ENCODE measurements at regions not wholly inside any gene's neighbourhood (a gene's known extent, or its start where the extent isn't known, plus 50 kb on each side); places are given as distances from the start of the nearest gene placed in this dataset.

DNA sequence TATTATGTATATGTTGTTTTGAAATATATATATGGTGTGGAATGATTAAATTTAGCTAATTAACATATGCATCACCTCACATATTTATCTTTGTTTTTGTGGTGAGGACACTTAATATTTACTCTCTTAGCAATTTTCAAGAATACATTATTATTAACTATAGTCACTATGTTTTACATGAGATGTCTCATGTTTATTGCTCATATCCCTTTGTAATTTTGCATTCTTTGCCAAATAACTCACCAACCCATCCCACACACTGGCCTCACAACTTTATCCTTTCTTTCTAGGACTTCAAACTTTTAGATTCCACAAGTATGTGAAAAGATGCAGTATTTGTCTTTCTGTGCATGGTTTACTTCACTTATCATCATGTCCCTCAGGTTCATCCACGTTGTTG, 950.2 kb upstream of the CADM2 start:
- TF ChIP-seq ZNF114 (tag by site-specific recombination; IDR thresholded peaks at IDR 0.05): no peak
- no peak for TF ChIP-seq ZBTB44 (tag by site-specific recombination; IDR thresholded peaks at IDR 0.05)
- no peak for TF ChIP-seq ZNF449 (tag by site-specific recombination; IDR thresholded peaks at IDR 0.05)
- TF ChIP-seq, protein P1, sequence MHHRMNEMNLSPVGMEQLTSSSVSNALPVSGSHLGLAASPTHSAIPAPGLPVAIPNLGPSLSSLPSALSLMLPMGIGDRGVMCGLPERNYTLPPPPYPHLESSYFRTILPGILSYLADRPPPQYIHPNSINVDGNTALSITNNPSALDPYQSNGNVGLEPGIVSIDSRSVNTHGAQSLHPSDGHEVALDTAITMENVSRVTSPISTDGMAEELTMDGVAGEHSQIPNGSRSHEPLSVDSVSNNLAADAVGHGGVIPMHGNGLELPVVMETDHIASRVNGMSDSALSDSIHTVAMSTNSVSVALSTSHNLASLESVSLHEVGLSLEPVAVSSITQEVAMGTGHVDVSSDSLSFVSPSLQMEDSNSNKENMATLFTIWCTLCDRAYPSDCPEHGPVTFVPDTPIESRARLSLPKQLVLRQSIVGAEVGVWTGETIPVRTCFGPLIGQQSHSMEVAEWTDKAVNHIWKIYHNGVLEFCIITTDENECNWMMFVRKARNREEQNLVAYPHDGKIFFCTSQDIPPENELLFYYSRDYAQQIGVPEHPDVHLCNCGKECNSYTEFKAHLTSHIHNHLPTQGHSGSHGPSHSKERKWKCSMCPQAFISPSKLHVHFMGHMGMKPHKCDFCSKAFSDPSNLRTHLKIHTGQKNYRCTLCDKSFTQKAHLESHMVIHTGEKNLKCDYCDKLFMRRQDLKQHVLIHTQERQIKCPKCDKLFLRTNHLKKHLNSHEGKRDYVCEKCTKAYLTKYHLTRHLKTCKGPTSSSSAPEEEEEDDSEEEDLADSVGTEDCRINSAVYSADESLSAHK (tag by site-specific recombination; IDR thresholded peaks at IDR 0.05): no peak
- no peak for TF ChIP-seq ZEB2 (tag by site-specific recombination; IDR thresholded peaks at IDR 0.05)
- no peak for TF ChIP-seq ZNF391 (tag by site-specific recombination; IDR thresholded peaks at IDR 0.05; ENCODE audit: borderline replicate concordance, low read depth)
- no peak for TF ChIP-seq ZNF26 (tag by site-specific recombination; IDR thresholded peaks at IDR 0.05)

Data from HEK293 (cell line).